MV-4-11 (cell line): ENCODE measurements at regions not wholly inside any gene's neighbourhood (a gene's known extent, or its start where the extent isn't known, plus 50 kb on each side); places are given as distances from the start of the nearest gene placed in this dataset.
"Not testable (repeated sequence)": the region's sequence is repeated elsewhere in the genome, so short reads cannot be mapped to it uniquely, and the experiment has no call there.

ENCODE experiments used
- DNase-seq: peaks from one replicate; lab custom pipeline; 2025; lab: John Stamatoyannopoulos, UW

GRCh38 chr22:44650806-44651205 is 51.2 kb upstream of the PRR5 start:
- peak; percentile 22 for DNase-seq

GRCh38 chr22:44648821-44649565 is 53.0 kb upstream of the PRR5 start:
- no peak for DNase-seq

GRCh38 chr22:44648085-44648820 is 53.8 kb upstream of the PRR5 start:
- no peak for DNase-seq

DNA sequence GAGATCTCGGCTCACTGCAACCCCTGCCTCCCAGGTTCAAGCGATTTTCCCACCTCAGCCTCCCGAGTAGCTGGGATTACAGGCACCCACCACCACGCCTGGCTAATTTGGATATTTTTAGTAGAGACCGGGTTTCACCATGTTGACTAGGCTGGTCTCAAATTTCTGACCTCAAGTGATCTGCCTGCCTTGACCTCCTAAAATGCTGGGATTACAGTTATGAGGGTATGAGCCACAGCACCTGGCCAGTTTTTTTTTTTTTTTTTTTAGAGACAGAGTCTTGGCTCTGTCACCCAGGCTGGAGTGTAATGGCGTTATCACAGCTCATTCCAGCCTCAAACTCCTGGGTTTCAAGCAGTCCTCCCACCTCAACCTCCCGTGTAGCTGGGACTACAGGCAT is 54.9 kb upstream of the PRR5 start:
- no peak for DNase-seq

- DNase-seq: no peak
Measured at GRCh38 chr22:44646668-44647067, 55.3 kb upstream of the PRR5 start.

GRCh38 chr22:44646141-44646540 is 55.9 kb upstream of the PRR5 start:
- DNase-seq: no peak

DNA sequence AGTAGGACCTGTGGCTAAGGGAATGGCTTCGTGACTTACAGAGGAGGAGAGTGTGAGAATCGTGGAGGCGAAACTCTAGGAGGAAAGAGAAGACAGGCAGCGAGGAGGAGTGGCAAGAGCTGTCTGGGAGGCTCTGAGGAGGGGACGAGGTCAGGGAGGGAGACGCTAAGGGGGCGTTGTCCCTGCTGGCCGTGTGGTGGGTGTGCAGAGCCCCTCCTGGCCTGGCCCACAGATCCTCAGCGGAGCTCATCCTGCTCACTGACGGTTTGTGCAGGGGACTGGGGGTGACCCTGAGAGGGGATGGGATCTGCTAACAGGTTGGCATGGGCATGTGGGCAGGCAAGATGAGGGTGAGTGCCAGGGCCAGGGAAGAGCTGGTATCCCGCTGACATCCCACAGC is 56.5 kb upstream of the PRR5 start:
- DNase-seq: no peak

DNA sequence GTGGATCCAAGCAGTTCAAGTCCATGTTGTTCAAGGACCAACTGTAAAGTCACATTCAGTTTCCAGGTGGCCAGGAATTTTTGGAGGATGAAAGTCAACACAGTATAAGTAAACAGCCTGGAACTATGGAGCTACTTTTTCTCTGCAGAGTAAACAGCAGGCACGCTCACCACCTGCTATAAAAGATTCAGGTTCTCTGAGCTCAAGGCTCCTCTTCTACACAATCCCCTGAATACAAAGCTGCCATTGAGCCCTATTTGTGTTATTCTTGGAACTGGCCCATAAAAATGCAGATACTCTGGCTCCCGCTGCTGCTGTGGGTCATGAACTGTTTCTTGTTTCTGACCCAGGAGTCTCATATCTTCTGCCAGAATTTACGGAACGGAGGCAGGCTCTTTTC is 56.9 kb upstream of the PRR5 start:
- DNase-seq: no peak

- DNase-seq: not testable (repeated sequence)
Measured at GRCh38 chr22:44643526-44644101, 58.4 kb upstream of the PRR5 start.

DNA sequence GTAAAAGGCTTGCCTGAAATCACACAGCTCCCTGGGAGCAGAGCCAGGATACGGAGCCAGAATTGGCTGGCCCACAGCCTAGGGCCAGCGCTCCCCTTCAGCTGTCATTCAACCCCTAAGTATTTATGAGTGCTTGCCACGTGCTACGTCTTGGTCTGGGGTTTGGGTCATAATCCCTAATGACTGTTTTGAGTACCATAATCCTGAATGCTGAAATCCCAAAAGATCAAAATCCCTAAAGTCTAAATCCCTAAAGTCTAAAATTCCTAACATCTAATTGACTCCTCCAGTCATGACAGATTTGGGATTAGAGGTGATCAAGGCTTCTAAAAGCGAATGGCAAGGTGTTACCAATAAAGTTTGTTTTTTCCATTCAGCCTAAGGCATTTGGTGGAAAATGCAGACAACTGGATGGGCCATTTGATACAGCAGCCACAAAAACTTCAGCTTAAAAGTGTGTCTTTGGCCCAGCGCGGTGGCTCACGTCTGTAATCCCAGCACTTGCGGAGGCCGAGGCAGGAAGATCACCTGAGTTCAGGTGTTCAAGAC is 59.8 kb upstream of the PRR5 start:
- DNase-seq: no peak

GRCh38 chr22:44640618-44641155 is 61.3 kb upstream of the PRR5 start:
- DNase-seq: no peak

GRCh38 chr22:44639891-44640617 is 62.0 kb upstream of the PRR5 start:
- DNase-seq: no peak

DNA sequence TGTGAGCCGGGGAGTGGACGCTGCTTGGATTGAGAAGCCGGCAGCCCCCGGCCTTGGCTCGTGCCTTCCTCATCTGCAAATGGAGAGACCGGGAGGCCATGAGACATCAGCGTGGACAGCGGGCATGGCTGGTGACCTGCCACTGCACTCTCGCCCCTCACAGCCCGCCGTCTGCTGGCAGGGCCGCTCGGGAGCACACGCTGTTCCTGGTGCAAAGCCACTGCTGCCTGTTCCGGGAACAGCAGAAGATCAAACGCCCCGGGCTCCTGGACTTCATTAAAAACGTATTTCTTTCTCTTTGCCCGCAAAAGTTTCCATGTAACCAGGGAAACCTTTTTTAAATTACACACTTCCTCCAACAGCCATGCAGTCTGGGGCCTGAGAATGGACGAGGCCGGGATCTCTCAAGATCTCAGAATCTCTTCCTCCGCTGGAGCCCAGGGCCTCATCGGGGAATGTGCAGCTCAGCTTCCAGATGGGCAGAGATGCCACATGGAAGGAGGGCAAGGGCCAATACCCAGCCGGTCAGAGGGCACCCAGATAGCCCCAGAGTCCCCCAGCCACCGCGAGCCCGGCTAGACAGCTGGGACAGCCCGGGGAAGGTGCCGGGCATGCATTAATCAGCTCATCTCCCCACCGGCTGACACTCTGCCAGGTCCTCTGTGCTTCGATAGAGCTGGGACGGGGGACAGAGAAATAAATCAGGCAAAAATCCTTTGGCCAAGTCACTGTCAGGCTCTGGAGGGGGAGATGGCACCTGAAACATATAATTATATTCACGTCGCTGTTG is 62.8 kb upstream of the PRR5 start:
- DNase-seq: peak; percentile 26

GRCh38 chr22:44636502-44637206 is 65.3 kb upstream of the PRR5 start:
- DNase-seq: not testable (repeated sequence)

GRCh38 chr22:44635567-44635966 is 66.4 kb upstream of the PRR5 start:
- DNase-seq: not testable (repeated sequence)

GRCh38 chr22:44634426-44635321 is 67.3 kb upstream of the PRR5 start:
- no peak for DNase-seq

DNA sequence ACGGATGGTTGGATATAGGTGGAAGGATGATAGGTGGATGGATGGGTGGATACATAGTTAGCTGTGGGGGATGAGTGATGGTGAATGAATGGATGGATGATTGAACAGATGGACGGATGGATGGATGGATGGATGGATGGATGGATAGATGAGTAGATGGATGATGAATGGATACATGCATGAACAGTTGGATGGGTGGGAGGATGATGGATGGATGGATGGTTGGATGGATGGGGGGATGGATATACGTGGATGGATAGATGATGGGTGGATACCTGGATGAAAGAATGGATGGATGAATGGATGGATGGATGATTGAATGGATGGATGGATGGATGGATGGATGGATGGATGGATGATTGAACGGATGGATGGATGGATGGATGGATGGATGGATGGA is 68.4 kb upstream of the PRR5 start:
- no peak for DNase-seq

- DNase-seq: peak; percentile 72
Measured at GRCh38 chr22:44632541-44633396, 69.2 kb upstream of the PRR5 start.
